ENCODE measurements at regions not wholly inside any gene's neighbourhood (a gene's known extent, or its start where the extent isn't known, plus 50 kb on each side); places are given as distances from the start of the nearest gene placed in this dataset.

DNA sequence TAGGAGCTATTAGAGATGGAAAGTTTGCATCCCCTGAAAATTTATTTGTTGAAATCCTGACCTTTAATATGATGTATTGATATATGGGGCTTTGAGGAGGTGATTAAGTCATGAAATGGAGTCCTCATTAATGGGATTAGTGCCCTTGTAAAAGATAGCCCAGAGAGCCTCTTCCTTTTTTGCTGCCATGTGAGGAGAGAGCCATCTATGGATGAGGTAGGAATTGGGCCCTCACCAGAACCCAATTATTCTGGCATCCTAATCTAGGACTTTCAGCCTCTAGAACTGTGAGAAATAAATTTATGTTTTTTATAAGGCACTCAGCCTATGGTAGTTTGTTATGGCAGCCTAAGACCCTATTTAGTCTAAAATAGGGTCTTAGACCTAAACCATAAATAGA, 250.2 kb upstream of the SLITRK1 start:
- TF ChIP-seq, protein P1, sequence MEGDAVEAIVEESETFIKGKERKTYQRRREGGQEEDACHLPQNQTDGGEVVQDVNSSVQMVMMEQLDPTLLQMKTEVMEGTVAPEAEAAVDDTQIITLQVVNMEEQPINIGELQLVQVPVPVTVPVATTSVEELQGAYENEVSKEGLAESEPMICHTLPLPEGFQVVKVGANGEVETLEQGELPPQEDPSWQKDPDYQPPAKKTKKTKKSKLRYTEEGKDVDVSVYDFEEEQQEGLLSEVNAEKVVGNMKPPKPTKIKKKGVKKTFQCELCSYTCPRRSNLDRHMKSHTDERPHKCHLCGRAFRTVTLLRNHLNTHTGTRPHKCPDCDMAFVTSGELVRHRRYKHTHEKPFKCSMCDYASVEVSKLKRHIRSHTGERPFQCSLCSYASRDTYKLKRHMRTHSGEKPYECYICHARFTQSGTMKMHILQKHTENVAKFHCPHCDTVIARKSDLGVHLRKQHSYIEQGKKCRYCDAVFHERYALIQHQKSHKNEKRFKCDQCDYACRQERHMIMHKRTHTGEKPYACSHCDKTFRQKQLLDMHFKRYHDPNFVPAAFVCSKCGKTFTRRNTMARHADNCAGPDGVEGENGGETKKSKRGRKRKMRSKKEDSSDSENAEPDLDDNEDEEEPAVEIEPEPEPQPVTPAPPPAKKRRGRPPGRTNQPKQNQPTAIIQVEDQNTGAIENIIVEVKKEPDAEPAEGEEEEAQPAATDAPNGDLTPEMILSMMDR (IDR thresholded peaks at IDR 0.05; ENCODE audit: low read length): no peak
- no peak for TF ChIP-seq EZH2 (IDR thresholded peaks at IDR 0.05; ENCODE audit: borderline replicate concordance, low read length)
